HG03039 (cell line): ENCODE measurements at regions not wholly inside any gene's neighbourhood (a gene's known extent, or its start where the extent isn't known, plus 50 kb on each side); places are given as distances from the start of the nearest gene placed in this dataset.
"Not testable (repeated sequence)": the region's sequence is repeated elsewhere in the genome, so short reads cannot be mapped to it uniquely, and the experiment has no call there.

ENCODE experiments used
- ATAC-seq: cut with Tn5 transposase; IDR thresholded peaks from one replicate; pipeline ENCODE4 v1.9.1; 2021; ENCODE audit warnings: mild to moderate bottlenecking, moderate library complexity; ENCODE audit not compliant: unreplicated experiment

DNA sequence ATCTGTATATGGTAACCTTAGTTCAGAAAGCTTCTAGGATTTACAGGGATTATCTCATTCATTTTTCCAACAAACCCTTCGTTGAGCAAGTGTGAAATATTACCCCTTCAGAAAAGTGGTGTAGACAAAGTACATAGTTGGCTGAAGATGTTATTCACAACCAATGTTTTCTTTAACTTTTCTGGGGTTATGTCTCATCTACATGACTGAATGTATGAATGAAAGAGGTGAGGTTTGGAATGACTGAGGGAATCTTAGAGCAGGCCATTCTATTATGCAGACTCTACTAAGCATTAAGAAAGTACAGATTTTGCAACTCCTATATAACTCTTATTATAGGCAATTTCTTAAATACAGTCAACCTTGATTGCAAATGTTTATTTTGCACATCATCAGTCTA, 167.2 kb downstream of the NDFIP2 start:
- no peak for ATAC-seq

DNA sequence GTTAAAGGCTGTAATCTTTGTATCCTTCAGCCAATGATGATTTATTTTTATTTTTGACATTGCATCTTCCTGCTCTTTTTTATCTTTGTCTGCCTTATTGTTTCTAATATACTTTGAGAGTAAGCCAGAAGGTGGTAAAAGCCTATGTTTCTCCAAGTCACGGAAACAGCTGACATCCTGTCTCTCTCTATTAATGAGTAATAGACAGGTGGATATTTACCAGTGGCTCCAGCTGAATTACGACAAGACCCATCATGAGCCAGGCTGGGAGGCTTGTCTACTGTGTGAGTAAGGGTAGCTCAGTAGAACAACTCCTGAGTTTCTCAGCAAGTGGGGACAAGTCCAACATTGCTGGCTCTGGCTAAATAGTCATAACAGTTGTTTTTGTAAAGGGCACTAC, 166.6 kb downstream of the NDFIP2 start:
- ATAC-seq, result no peak

DNA sequence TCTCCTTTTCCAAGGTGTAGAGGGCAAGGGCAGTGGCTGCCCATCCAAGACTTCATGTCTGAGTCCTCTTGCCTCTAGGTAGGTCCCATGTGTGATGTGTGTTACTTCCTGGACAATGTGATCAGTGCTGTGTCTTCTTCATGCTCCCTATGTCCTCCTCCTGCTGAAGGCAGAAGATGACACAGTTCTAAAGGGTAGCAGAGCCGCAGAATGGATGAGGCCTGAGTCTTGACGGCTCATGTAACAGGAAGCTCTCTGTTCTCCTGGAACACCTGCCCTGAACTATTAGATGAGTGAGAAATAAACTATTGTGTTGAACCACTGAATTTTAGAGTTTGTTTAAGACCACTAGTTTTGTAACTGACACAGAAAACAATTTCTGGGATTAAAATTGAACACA, 165.9 kb downstream of the NDFIP2 start:
- ATAC-seq, result no peak

DNA sequence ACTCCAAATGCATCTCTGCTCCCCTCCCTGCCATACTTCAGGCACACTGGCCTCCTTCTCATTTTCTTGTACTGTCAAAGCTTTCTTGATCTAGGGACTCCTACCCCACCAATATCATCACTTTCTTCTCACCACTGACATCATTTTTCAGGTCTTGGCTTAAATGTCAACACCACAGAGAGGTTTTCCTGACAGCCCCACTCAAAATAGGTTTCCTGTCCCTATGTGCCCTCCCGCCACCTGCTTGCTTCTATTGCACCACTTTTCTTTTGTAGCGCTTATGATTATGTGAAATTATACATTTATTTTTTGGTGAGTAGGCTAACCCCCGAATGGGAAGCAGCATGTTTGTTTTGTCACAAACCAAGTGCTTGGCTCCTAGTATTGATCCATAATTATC, 164.6 kb downstream of the NDFIP2 start:
- ATAC-seq, result no peak

DNA sequence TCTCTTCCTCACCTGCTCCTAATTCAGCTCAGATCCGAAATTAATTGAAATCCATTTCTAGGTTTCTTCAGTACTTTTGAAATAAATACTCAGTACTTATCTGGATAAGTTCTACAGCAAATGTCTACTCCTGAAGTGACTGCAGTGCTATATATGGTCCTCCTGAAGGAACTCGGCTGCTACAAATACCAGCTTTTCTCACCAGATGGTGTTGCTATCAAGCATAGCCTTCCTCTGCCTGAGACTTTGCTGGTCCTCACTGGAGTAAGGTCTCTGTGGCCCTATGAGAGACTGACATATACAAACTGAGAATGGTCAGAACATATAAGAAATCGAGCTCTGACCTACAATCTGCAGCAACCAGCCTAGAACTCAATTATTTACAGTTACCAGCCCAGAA, 161.6 kb downstream of the NDFIP2 start:
- ATAC-seq, result no peak

DNA sequence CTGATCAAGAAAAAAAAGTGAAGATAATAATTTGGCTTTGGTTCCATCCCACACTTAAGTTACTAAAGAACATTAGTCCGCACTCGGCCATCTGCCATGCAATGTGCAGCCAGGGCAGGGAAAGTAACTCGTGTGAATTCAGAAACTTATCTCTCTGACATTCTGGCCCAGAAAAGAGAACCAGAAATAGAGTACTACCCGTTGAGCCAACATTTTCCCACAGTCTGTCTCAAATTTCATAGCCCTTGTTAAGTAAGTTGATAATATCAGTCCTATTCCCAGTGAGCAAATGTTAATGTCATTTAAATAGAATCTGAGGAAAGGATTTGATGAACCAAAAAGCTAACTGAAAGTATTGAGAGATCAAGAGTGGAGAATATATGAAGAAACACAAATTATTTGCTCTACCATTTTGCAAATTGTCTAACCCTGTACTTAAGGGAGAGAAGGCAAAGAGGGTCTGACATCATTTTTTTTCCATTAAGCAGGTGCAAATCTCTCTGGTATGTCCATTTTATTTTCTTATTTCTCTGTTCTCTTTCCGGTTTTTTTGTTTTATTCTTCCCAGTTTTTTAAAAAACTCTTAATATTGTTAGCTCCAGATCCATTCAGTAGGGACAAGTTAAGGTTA, 156.3 kb downstream of the NDFIP2 start:
- no peak for ATAC-seq

DNA sequence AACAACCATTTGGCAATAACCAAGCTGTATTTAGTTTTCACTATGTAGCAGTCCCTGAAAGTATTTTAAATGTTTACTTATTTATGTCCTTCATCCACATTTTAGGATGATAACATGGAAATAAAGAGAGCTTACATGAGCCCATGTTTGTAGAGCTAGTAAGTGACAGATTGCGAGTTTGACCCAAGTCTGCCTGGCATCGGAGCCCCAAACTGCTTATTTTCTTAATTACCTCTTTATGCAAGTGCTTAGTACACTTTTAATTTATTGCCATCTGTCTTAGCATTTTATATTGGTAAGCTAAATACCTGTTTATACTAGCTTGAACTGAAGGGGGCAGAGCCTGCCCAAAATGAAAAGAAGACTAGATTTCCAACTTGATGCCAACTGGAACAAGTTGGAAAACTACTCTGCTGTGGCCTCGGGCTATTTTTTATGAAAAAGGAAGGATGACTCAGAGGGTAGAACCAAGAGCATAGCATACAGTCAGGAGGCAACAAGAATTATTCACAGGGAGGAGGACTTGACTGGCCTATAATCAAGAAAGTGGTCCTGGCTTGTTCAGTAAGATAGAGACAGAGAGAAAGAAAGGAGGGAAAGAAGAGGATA, 150.2 kb downstream of the NDFIP2 start:
- no peak for ATAC-seq

DNA sequence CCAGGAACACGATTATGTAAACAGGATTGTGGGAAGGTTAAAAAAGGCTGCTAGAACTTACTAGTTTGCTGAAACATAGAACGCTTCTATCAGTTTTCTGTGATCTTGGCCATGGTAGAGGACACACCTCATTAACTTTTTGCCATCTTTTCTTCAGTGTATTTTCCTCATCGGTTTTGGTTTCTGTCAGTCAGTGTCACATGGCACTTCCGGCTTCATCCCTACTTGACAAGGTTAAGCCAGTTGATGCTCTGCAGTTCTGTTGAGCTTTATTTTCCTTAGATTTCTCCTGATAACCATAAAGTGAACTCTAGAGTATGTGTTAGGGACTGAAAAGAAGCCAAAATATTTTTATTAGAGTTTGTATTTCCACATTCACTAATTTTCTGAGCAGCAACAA, 147.5 kb downstream of the NDFIP2 start:
- ATAC-seq, result no peak

DNA sequence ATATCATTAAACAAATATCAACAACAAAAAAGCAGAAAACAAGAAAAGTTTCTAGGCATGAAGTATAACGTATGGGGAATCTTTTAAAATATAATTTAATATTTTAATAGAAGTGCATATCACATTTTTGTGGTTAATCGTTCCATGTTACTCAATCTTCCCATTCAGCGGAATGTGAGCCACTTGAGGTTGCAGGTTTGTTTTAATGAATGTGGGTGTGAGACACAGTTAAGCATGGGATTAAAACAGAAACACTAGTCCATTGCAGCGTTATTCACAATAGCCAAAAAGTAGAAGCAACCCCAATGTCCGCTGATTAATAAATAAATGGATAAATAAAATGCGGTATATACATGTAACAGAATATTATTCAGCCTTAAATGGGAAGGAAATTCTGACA, 146.0 kb downstream of the NDFIP2 start:
- ATAC-seq, result no peak

DNA sequence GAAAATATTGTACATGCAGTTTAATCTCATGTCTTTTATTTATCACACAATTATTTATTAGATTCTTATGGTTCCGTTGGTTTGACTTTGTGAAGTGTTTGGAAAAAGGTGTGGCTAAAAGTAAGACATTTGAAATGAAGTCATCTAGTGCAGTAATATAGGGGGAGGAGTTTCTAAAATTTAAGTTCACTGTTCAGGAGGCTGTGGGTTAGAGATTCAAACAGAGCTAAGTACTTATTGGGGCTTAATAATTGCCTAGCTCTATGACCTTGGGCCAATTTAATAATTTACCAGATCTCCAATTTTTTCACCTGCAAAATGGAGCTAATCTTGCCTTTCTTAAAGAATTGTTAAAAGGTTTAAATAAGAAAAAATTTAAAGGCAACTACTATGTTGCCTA, 144.6 kb downstream of the NDFIP2 start:
- no peak for ATAC-seq

DNA sequence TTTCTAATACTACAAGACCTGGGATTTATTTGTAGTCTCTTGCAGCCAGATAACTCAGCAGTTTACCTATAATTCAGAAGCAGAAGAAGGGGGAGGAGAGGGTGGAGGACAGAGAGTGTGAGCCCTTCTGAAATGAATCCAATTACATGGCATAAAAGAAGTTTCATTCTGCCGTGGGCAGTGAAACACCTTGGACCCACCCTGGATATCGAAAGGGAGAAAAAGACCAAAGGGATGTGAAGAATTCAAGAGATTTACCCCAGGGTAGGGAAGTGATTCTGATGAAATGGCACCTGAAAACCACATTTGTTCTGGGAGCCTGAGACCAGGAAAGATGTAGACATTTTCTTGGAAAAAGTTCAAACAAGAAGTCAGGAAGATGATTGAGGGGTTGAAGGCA, 140.9 kb downstream of the NDFIP2 start:
- ATAC-seq, result no peak

DNA sequence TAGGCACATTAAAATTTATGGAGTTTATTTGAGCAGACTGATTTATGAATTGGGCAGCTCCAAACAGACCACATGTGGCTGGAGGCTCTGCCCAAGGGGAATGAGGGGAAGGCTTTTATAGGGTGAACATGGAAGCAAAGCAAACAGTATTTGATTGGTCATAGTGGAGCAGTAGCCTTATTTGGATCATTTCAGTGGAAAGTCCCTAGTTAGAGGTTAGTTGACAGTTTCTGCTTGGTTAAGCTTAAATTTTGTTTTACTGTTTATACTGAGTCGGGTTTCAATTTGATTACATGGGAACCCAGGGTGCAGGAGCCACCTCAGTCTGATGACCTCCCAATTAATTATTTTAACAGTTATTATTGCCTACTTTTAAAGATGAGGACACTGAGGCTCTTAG, 140.5 kb downstream of the NDFIP2 start:
- no peak for ATAC-seq

DNA sequence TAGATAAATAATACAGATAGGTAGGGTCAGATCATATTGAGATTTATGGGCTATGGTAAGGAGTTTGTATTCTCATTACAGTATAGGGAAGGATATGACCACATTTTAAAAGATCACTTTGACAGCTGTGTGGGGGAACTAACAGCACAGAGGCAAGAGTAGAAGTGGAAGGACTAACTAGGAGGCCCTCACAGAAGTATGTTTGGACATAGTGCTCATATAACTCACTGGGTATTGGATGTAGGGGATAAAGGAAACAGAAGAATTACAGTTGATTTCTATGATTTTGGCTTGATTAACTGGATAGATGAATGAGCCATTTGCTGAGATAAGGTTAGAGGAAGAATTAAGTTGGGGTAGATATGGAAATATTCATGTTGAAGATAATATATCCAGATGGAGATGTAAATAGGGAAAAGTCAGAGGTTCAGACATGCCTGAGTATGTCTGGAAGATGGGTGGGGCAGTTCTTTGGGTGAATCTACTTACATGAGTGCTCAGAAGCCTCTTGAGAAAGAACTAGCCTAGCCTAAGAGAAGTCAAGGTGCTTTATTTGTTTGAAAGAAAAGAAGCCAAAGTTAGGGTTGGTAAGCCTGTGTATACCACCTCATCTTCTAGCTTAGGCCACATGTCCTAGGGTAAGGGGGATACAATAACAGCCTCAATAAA, 133.4 kb downstream of the NDFIP2 start:
- no peak for ATAC-seq

DNA sequence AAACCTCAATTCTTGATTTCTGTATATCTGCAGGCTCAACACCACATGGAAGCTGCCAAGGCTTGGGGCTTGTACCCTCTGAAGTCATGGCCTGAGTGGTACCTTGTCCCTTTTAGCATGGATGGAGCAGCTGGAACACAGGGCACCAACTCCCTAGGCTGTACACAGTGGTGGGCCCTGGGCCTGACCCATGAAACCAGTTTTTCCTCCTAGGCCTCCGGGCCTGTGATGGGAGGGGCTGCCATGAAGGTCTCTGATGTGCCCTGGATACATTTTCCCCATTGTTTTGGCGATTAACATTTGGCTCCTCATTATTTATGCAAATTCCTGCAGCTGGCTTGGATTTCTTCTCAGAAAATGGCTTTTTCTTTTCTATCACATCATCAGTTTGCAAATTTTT, 131.6 kb downstream of the NDFIP2 start:
- no peak for ATAC-seq

DNA sequence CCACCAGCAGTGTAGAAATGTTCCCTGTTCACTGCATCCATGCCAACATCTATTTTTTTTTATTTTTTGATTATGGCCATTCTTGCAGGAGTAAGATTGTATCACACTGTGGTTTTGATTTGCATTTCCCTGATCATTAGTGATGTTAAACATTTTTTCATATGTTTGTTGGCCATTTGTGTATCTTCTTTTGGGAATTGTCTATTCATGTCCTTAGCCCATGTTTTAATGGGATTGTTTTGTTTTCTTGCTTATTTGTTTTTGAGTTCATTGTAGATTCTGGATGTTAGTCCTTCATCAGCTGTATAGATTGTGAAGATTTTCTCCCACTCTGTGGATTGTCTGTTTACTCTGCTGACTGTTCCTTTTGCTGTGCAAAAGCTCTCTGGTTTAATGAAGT, 126.9 kb downstream of the NDFIP2 start:
- ATAC-seq, result not testable (repeated sequence)
